HepG2 (cell line): ENCODE measurements at regions not wholly inside any gene's neighbourhood (a gene's known extent, or its start where the extent isn't known, plus 50 kb on each side); places are given as distances from the start of the nearest gene placed in this dataset.

Experiments
- ATAC-seq: fragments of 200-7000 bp; cut with Tn5 transposase; 3 replicates; pipeline ENCODE4 v1.9.1; 2020; ENCODE audit warnings: mild to moderate bottlenecking, moderate library complexity
- BruUV-seq: library from RNA; stranded (reverse); fragments of 400-500 nt; replicated peaks from 2 replicates; lab custom pipeline; 2021; lab: Mats Ljungman, UMichigan
- CTCF ChIA-PET: fragments of 300-600 bp; formaldehyde crosslinking; extraction: SDS; loops from one replicate; lab custom pipeline; 2021; ENCODE audit warnings: low total read pairs, inconsistent platforms, low intra/inter-chr PET ratio; lab: Yijun Ruan, JAX
- POLR2A ChIA-PET: fragments of 350-600 bp; sonication (Branson Sonifier 250); formaldehyde crosslinking; loops from one replicate; lab custom pipeline; 2020; ENCODE audit warnings: antibody characterized with exemption, inconsistent platforms; lab: Yijun Ruan, JAX
- DNase-seq: peaks from one replicate; pipeline ENCODE4 v3.0.0-alpha.2; 2015; ENCODE audit warnings: low spot score
- FAIRE-seq: peaks from 3 replicates; lab custom pipeline; 2011; peaks lifted over from hg19 to GRCh38; lab: Jason Lieb, UNC
- H2AFZ ChIP-seq: one replicate; pipeline ENCODE4 v1.6.1; 2011; ENCODE audit warnings: low read length, inconsistent platforms
- H3K27ac ChIP-seq: fragments of 300-600 bp; 3 replicates; pipeline ENCODE4 v1.8.0; 2011; ENCODE audit warnings: mixed run types, mild to moderate bottlenecking, mixed read lengths, low read length, inconsistent platforms; ENCODE audit not compliant: insufficient read depth; ENCODE audit errors: extremely low read length
- H3K27me3 ChIP-seq, 2 experiments: fragments of 200-600 bp in 1 of 2; 2 replicates in 1 of 2; 3 replicates in 1 of 2; pipeline versions ENCODE4 v1.6.0 to v1.8.0; 2011; ENCODE audit warnings: low read length in 2 of 2, mild to moderate bottlenecking in 2 of 2, moderate library complexity in 2 of 2, inconsistent platforms in 1 of 2; ENCODE audit not compliant: insufficient read depth in 2 of 2, control insufficient read depth in 1 of 2
- H3K36me3 ChIP-seq, 2 experiments: fragments of 200-600 bp in 1 of 2; replicated peaks in 1 of 2; 2 replicates in 1 of 2; 3 replicates in 1 of 2; pipeline versions ENCODE4 v1.5.1 to v1.8.0; 2011; ENCODE audit warnings: low read length in 2 of 2, inconsistent platforms in 1 of 2; ENCODE audit not compliant: insufficient read depth in 2 of 2, control insufficient read depth in 1 of 2
- H3K4me1 ChIP-seq: 2 replicates; pipeline ENCODE4 v1.5.1; 2012; ENCODE audit warnings: low read length, inconsistent platforms; ENCODE audit not compliant: insufficient read depth
- H3K4me2 ChIP-seq: 2 replicates; pipeline ENCODE4 v1.6.0; 2011; ENCODE audit warnings: low read depth, low read length, inconsistent platforms
- H3K4me3 ChIP-seq, 3 experiments: fragments of 200-600 bp in 1 of 3; sonication (generic), shearing (Covaris generic) in 1 of 3; replicated peaks in 1 of 3; 2 replicates each; pipeline ENCODE4 v1.5.1; 2011 to 2016; ENCODE audit warnings: low read length in 3 of 3, inconsistent platforms in 2 of 3, low read depth in 2 of 3, mild to moderate bottlenecking in 2 of 3, control low read depth in 1 of 3, mixed read lengths in 1 of 3; ENCODE audit not compliant: insufficient read depth in 1 of 3
- H3K79me2 ChIP-seq: one replicate; pipeline ENCODE4 v1.6.1; 2011; ENCODE audit warnings: low read length, inconsistent platforms; ENCODE audit not compliant: insufficient read depth
- H3K9ac ChIP-seq: 2 replicates; pipeline ENCODE4 v1.6.0; 2011; ENCODE audit warnings: mild to moderate bottlenecking, low read depth, low read length, inconsistent platforms; ENCODE audit not compliant: insufficient read depth
- H3K9me3 ChIP-seq: 2 replicates; pipeline ENCODE4 v1.5.1; 2012; ENCODE audit warnings: mild to moderate bottlenecking, low read length
- H4K20me1 ChIP-seq: 2 replicates; pipeline ENCODE4 v1.6.0; 2011; ENCODE audit warnings: inconsistent platforms, mild to moderate bottlenecking, low read length, moderate library complexity; ENCODE audit not compliant: insufficient read depth
- AKAP8 ChIP-seq: sonication (generic); formaldehyde crosslinking; IDR thresholded peaks from 2 replicates; pipeline ENCODE4 v1.5.1; 2020; ENCODE audit warnings: mild to moderate bottlenecking, missing genetic modification reagents
- DPF2 ChIP-seq: sonication (generic); formaldehyde crosslinking; IDR thresholded peaks from 2 replicates; pipeline ENCODE4 v1.4.0; 2020; ENCODE audit warnings: mild to moderate bottlenecking, low read depth, missing genetic modification reagents, borderline replicate concordance
- MEF2D ChIP-seq: sonication (generic); formaldehyde crosslinking; IDR thresholded peaks from 2 replicates; pipeline ENCODE4 v1.5.1; 2020; ENCODE audit warnings: mild to moderate bottlenecking, missing genetic modification reagents
- MXD4 ChIP-seq: IDR thresholded peaks from 2 replicates; pipeline ENCODE4 v1.6.1; 2016; ENCODE audit warnings: mild to moderate bottlenecking, missing biosample characterization, missing genetic modification reagents
- NFATC3 ChIP-seq: sonication (generic); formaldehyde crosslinking; IDR thresholded peaks from 2 replicates; pipeline ENCODE4 v1.5.1; 2020; ENCODE audit warnings: mild to moderate bottlenecking, missing genetic modification reagents
- NFYC ChIP-seq: IDR thresholded peaks from 2 replicates; pipeline ENCODE4 v1.6.1; 2016; ENCODE audit warnings: missing genetic modification reagents, missing compliant biosample characterization
- ZFY ChIP-seq: sonication (generic); formaldehyde crosslinking; IDR thresholded peaks from 2 replicates; pipeline ENCODE4 v1.4.0; 2020; ENCODE audit warnings: missing genetic modification reagents
- ZNF34 ChIP-seq: sonication (generic); formaldehyde crosslinking; IDR thresholded peaks from 2 replicates; pipeline ENCODE4 v1.4.0; 2020; ENCODE audit warnings: mild to moderate bottlenecking, missing genetic modification reagents, borderline replicate concordance
- ZNF383 ChIP-seq: sonication (generic); formaldehyde crosslinking; IDR thresholded peaks from 2 replicates; pipeline ENCODE4 v1.4.0; 2020; ENCODE audit warnings: missing genetic modification reagents, mild to moderate bottlenecking, borderline replicate concordance
- ZNF530 ChIP-seq: sonication (generic); formaldehyde crosslinking; IDR thresholded peaks from 2 replicates; pipeline ENCODE4 v1.5.0; 2020; ENCODE audit warnings: low read depth, mild to moderate bottlenecking, missing genetic modification reagents
- ZSCAN20 ChIP-seq: sonication (generic); formaldehyde crosslinking; IDR thresholded peaks from 2 replicates; pipeline ENCODE4 v1.4.0; 2020; ENCODE audit warnings: missing genetic modification reagents, mild to moderate bottlenecking, borderline replicate concordance
- WGBS: methylation state at CpG from one replicate; pipeline ENCODE4 v1.1.6; 2017; ENCODE audit warnings: low lambda C conversion rate; 5-methylcytosine and 5-hydroxymethylcytosine counted together
- in situ Hi-C: cut with HindIII; loops from 2 replicates; pipeline ENCODE4 v1.10.0; 2017; ENCODE audit warnings: low pct_unique_long_range_greater_than_20kb; ENCODE audit not compliant: extremely low pct_ligation_motif_present
- intact Hi-C: fragments of 100-400 bp; cut with micrococcal nuclease; formaldehyde crosslinking; loops from one replicate; pipeline ENCODE4 v1.10.0; 2022; ENCODE audit not compliant: unreplicated experiment
- TF ChIP-seq, protein P1 (sequence below): sonication (generic); formaldehyde crosslinking; IDR thresholded peaks from 2 replicates; pipeline ENCODE4 v1.5.0; 2020; ENCODE audit warnings: missing genetic modification reagents

DNA sequence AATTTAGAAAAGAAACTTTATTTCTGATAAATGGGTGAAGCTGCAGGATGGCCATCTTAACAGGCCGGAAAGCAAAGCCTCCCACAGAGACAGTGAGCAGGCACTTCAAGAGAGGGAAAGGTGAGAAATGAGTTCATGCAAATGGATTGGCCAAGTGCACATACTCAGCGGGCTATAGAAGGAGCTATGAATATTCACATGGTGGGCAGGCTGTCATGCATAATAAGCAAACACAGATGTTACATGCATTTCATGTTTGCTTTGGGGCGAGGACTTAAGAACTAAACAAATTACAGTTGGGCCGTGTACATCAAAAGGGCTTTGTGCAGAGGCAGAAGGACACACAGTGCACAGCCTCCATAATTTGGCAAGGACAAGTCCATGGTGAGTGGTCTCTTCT is 69.8 kb upstream of the MAL start:
- in situ Hi-C loops, result no loop called here
- H3K27me3 ChIP-seq, result peaks cover 0 to 24% of the 10 kb centered on the region in 2 experiments
- H3K9ac ChIP-seq, result no peak overlapping the region
- no peak overlapping the region for H3K4me3 ChIP-seq
- POLR2A ChIA-PET, result no interaction called here
- DNase-seq (no peak), ATAC-seq (no peak), FAIRE-seq (no peak)
- intact Hi-C loops, result loop anchor here (2.0 kb wide), 1 partner anchor 81 kb away; no protein-coding TSS in a partner anchor
- no peaks in the 10 kb centered on the region for H3K36me3 ChIP-seq
- H3K4me2 ChIP-seq, result no peak overlapping the region
- CTCF ChIA-PET, result no interaction called here
- BruUV-seq, result no TSS peak
- no peak overlapping the region for H3K27ac ChIP-seq
- no peaks in the 10 kb centered on the region for H3K9me3 ChIP-seq
- no peak for TF ChIP-seq ZSCAN20 (CRISPR knock-in tag)
- no peak for TF ChIP-seq AKAP8 (CRISPR knock-in tag)
- TF ChIP-seq ZNF530 (CRISPR knock-in tag), result no peak
- no peak for TF ChIP-seq ZNF34 (CRISPR knock-in tag)
- no peak for TF ChIP-seq DPF2 (CRISPR knock-in tag)
- no peak for TF ChIP-seq NFYC
- TF ChIP-seq MEF2D (CRISPR knock-in tag), result no peak
- TF ChIP-seq, protein P1, sequence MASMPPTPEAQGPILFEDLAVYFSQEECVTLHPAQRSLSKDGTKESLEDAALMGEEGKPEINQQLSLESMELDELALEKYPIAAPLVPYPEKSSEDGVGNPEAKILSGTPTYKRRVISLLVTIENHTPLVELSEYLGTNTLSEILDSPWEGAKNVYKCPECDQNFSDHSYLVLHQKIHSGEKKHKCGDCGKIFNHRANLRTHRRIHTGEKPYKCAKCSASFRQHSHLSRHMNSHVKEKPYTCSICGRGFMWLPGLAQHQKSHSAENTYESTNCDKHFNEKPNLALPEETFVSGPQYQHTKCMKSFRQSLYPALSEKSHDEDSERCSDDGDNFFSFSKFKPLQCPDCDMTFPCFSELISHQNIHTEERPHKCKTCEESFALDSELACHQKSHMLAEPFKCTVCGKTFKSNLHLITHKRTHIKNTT (CRISPR knock-in tag), result no peak
- no peak for TF ChIP-seq ZNF383
- TF ChIP-seq MXD4 (CRISPR knock-in tag), result no peak
- no peak for TF ChIP-seq NFATC3 (CRISPR knock-in tag)
- TF ChIP-seq ZFY (CRISPR knock-in tag), result no peak
- H4K20me1 ChIP-seq, result no peaks in the 10 kb centered on the region
- no peak overlapping the region for H2AFZ ChIP-seq
- 5% methylated on average over 4 of the region's 4 CpGs for WGBS
- H3K4me1 ChIP-seq, result no peaks in the 10 kb centered on the region
- no peaks in the 10 kb centered on the region for H3K79me2 ChIP-seq
